Osteoblast (primary cell): ENCODE measurements at regions not wholly inside any gene's neighbourhood (a gene's known extent, or its start where the extent isn't known, plus 50 kb on each side); places are given as distances from the start of the nearest gene placed in this dataset.

ENCODE experiments used
- DNase-seq: peaks from one replicate; pipeline ENCODE4 v3.0.0; 2011; ENCODE audit warnings: low spot score, mixed read lengths; ENCODE audit not compliant: insufficient read length; ENCODE audit errors: missing footprints
- H2AFZ ChIP-seq: 2 replicates; pipeline ENCODE4 v1.6.0; 2011; ENCODE audit warnings: mild to moderate bottlenecking, low read length
- H3K27ac ChIP-seq: 2 replicates; pipeline ENCODE4 v1.5.1; 2011; ENCODE audit warnings: mild to moderate bottlenecking, low read depth, low read length, moderate library complexity
- H3K27me3 ChIP-seq: 2 replicates; pipeline ENCODE4 v1.6.0; 2012; ENCODE audit warnings: mild to moderate bottlenecking, control low read depth, inconsistent platforms, low read length, moderate library complexity; ENCODE audit not compliant: insufficient read depth
- H3K36me3 ChIP-seq: 2 replicates; pipeline ENCODE4 v1.5.1; 2011; ENCODE audit warnings: mild to moderate bottlenecking, low read length, control low read depth, moderate library complexity; ENCODE audit not compliant: insufficient read depth
- H3K4me1 ChIP-seq: 2 replicates; pipeline ENCODE4 v1.5.1; 2011; ENCODE audit warnings: mild to moderate bottlenecking, low read length, control low read depth, moderate library complexity; ENCODE audit not compliant: insufficient read depth
- H3K4me2 ChIP-seq: 2 replicates; pipeline ENCODE4 v1.6.0; 2011; ENCODE audit warnings: mild to moderate bottlenecking, low read length; ENCODE audit not compliant: insufficient read depth
- H3K4me3 ChIP-seq: fragments of 200-600 bp; sonication (generic); 3 replicates; pipeline ENCODE4 v1.5.1; 2012; ENCODE audit warnings: mild to moderate bottlenecking, low read length, inconsistent platforms; ENCODE audit not compliant: insufficient read depth
- H3K79me2 ChIP-seq: 2 replicates; pipeline ENCODE4 v1.6.0; 2012; ENCODE audit warnings: mild to moderate bottlenecking, low read length, control low read depth, inconsistent platforms; ENCODE audit not compliant: insufficient read depth
- H3K9me3 ChIP-seq: 2 replicates; pipeline ENCODE4 v1.5.1; 2011; ENCODE audit warnings: low read depth, low read length, control low read depth
- H4K20me1 ChIP-seq: 2 replicates; pipeline ENCODE4 v1.6.0; 2012; ENCODE audit warnings: mild to moderate bottlenecking, low read length, control low read depth; ENCODE audit not compliant: insufficient read depth
- TF ChIP-seq, protein P1 (sequence below): IDR thresholded peaks from 2 replicates; pipeline ENCODE4 v1.5.1; 2011; ENCODE audit warnings: mild to moderate bottlenecking, low read depth, low read length, moderate library complexity; ENCODE audit errors: extremely low read depth

DNA sequence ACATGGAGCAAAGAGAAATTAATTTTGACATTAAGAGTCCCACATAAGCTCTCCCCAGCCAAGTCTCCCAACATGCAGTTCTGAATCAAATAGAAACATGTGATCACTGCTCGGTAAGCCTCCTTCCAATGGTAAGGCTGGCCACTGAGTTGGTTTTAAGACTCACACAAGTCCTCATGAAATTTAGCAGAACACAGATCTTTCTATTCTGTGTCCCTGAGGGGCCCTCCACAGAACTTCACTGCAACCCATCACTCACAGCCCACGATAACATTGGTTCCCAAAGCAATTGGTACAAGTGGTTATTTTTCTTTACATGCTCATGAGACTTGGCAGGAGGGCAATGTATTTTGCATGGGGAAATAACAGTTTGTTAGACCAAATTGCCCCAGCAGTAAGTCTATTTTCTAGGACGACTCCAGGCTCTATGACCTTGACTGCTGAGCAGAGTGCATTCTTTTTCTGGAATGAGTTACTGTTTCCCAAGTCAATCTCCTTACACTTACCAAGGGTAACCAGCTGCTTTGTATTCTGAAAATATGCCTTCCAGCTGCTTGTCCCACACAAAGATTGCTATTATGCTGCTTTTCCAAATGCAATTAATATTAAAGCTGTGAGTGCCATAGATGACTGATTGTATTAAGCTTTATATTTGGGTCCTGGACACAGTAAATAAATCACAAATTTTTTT, 142.3 kb upstream of the TANK start:
- TF ChIP-seq, protein P1, sequence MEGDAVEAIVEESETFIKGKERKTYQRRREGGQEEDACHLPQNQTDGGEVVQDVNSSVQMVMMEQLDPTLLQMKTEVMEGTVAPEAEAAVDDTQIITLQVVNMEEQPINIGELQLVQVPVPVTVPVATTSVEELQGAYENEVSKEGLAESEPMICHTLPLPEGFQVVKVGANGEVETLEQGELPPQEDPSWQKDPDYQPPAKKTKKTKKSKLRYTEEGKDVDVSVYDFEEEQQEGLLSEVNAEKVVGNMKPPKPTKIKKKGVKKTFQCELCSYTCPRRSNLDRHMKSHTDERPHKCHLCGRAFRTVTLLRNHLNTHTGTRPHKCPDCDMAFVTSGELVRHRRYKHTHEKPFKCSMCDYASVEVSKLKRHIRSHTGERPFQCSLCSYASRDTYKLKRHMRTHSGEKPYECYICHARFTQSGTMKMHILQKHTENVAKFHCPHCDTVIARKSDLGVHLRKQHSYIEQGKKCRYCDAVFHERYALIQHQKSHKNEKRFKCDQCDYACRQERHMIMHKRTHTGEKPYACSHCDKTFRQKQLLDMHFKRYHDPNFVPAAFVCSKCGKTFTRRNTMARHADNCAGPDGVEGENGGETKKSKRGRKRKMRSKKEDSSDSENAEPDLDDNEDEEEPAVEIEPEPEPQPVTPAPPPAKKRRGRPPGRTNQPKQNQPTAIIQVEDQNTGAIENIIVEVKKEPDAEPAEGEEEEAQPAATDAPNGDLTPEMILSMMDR: no peak

DNA sequence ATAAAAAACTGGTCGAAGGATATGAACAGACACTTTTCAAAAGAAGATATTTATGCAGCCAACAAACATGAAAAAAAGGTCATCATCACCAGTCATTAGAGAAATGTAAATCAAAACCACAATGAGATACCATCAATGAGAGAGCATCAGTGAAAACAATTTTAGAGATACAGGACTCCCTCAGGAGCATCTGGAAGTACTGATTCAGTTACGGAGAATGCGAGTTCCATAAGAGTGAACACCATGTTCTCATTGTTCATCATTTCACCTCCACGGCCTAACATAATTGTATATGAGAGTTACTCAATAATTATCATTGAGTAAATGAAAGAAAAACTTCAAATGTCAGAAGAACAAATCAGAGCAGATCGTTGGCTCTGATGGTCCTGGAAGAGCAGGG, 140.9 kb upstream of the TANK start:
- no peaks in the 10 kb centered on the region for H3K27me3 ChIP-seq
- TF ChIP-seq, protein P1: no peak
- H2AFZ ChIP-seq: no peak overlapping the region
- no peaks in the 10 kb centered on the region for H4K20me1 ChIP-seq
- H3K4me1 ChIP-seq: no peaks in the 10 kb centered on the region
- H3K36me3 ChIP-seq: no peaks in the 10 kb centered on the region
- no peaks in the 10 kb centered on the region for H3K9me3 ChIP-seq
- H3K4me2 ChIP-seq: no peak overlapping the region
- no peak for DNase-seq
- no peaks in the 10 kb centered on the region for H3K79me2 ChIP-seq
- H3K27ac ChIP-seq: no peak overlapping the region
- no peak overlapping the region for H3K4me3 ChIP-seq

More for the DNA sequence above, 142.3 kb upstream of the TANK start:
- H3K4me2 ChIP-seq: no peak overlapping the region
- H3K79me2 ChIP-seq: no peaks in the 10 kb centered on the region
- no peak overlapping the region for H3K4me3 ChIP-seq
- H3K27ac ChIP-seq: no peak overlapping the region
- no peaks in the 10 kb centered on the region for H3K9me3 ChIP-seq
- no peaks in the 10 kb centered on the region for H4K20me1 ChIP-seq
- no peaks in the 10 kb centered on the region for H3K36me3 ChIP-seq
- H3K27me3 ChIP-seq: no peaks in the 10 kb centered on the region
- H3K4me1 ChIP-seq: no peaks in the 10 kb centered on the region
- H2AFZ ChIP-seq: no peak overlapping the region
- no peak for DNase-seq

DNA sequence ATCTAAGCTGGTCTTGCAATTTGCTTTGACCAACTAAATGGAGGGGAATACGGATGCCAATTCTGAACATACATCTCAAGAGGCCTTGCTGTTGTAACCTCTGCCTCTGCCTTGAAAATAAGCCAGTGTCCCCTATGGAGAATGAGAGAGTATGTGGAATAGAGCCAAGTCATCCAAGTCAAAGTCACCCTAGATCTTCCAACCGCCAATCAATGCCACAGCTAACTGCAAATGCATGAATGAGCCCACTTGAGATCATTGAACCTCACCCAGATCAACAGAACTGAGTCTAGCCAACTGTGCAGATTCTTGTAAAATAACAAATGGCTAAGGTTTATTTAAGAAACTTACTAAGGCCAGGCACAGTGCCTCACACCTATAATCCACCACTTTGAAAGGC, 139.8 kb upstream of the TANK start:
- Histone ChIP-seq H3K27me3 (no peaks in the 10 kb centered on the region), H4K20me1 (no peaks in the 10 kb centered on the region), H3K4me1 (no peaks in the 10 kb centered on the region), H3K27ac (no peak overlapping the region), H3K9me3 (no peaks in the 10 kb centered on the region), H2AFZ (no peak overlapping the region), H3K4me2 (no peak overlapping the region), H3K4me3 (no peak overlapping the region), H3K79me2 (no peaks in the 10 kb centered on the region), H3K36me3 (no peaks in the 10 kb centered on the region)
- TF ChIP-seq, protein P1: no peak
- no peak for DNase-seq

DNA sequence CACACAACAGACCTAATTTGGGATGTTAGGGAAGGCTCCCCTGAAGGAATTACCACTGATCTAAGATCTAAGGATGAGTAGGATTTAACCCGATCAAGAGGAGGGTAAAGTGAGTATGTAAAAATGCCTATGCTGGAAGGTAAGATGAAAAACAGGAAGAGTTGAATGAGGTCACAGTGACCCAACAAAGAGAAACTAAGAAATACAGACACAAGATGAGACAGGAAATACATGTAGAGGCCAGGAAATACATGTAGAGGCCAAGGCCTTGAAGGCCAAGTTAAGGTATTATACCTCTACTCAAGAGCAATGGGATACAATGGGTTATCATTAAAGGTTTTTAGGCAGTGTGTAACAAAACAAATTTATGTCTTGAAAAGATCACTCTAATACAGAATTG, 131.6 kb upstream of the TANK start:
- Histone ChIP-seq H3K4me1 (peaks cover 17% of the 10 kb centered on the region), H3K4me2 (no peak overlapping the region), H3K4me3 (no peak overlapping the region), H4K20me1 (no peaks in the 10 kb centered on the region), H3K27ac (no peak overlapping the region), H3K9me3 (no peaks in the 10 kb centered on the region), H3K27me3 (no peaks in the 10 kb centered on the region), H3K36me3 (no peaks in the 10 kb centered on the region), H3K79me2 (no peaks in the 10 kb centered on the region), H2AFZ (no peak overlapping the region)
- DNase-seq: no peak
- TF ChIP-seq, protein P1: no peak
